GM15510 (cell line): ENCODE measurements at regions not wholly inside any gene's neighbourhood (a gene's known extent, or its start where the extent isn't known, plus 50 kb on each side); places are given as distances from the start of the nearest gene placed in this dataset.

ENCODE experiments used
- POLR2A ChIP-seq: IDR thresholded peaks from 3 replicates; pipeline ENCODE4 v1.6.1; 2011; ENCODE audit warnings: borderline replicate concordance; ENCODE audit not compliant: insufficient read length; ENCODE audit errors: extremely low read depth

DNA sequence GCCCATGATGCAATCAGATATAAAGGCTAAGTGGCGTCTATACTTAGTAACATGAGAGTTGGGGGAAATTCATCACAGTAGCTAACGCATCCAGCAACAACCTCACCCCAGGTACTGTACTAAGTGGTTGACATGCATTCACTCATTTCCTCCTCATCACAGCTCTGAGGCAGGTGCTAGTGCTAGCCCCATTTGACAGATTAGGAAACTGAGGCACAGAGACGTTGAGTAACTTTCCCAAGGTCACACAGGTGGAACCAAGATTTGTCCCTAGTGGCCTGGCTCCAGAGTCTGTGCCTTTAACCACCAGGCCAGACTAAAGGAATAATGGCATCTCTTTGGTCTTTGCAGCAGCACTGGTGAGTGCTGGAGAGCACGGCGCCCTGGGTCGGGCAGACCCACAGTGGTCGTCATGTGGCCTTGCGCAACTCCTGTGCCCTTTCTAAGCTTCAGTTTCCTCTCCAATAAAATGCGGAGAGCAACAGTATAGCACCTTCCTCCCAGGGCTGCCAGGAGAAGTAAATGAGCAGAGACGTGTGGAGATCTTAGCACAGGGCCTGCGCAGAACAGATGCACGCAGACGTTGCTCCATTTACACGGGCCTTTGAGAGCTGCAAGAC lies 186.4 kb downstream of the BCOR start:
- no peak for TF ChIP-seq POLR2A

DNA sequence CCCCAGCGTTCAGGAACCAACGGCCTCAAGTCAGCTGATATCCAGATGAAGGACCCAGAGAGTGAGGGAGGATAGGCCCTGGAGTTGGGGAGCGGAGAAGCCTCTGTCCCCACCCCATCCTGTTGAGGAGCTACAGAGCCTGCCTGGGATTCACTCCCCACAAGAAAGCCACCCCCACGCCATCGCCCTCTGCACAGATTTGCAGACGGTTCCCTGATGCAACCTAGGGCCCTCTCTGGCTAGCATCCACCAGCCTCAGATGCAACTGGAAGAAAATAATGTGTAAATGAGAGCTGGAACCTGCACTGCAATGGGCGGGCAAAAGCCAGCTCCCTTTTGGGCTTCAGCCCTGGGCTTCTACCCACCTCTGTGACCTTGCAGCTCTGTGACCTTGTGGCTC lies 185.6 kb downstream of the BCOR start:
- TF ChIP-seq POLR2A, result no peak

DNA sequence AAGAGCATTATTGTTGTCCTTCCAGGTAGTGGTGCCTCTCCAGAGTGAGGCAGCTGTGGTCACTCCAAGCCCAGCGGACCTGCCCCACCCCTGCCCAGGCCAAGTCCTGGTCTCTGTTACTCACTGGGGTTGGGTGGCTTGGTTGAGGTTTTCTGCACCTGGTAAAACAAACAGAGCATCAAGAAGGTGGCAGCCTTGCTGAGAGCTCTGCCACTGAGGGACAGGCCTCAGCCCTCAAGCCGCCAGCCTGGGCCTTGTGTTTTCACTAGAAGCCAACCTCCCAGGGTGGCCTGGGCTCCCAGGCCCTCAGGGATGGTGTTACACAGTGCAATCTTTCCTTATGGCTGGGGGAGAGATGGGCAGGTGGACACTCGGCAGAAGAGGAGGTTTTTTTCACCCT lies 182.7 kb downstream of the BCOR start:
- TF ChIP-seq POLR2A, result no peak

DNA sequence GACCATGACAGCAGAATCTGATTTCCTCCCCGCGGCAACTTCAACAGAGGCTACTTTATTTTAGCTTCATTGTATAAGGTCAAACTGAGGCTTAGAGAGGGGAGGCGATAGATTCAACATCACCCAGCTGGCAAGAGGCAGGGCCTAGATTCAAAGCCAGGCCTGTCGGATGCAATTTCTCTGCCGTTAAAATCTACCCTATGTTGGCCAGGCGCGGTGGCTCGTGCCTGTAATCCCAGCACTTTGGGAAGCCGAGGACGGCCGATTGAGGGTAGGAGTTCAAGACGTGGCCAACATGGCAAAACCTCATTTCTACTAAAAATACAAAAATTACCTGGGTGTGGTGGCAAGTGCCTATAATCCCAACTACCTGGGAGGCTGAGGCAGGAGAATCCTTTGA lies 182.2 kb downstream of the BCOR start:
- TF ChIP-seq POLR2A, result no peak

DNA sequence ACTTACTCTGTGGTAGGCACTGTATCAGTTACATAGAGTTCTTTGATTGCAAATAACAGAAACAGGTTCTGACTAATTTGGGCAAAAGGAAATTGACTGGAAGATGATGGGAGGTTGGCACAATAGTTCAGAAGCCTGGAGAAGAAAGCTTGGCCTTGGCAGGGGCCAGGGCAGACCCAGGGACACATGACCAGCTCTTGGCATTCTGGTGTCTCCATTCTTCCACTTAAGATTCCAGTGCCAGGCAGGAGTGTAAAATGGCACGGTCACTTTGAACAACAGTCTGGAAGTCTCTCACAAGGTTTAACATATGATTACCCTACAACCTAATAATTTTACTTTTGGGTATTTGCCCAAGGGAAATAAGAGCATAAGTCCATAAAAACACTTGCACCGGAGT lies 175.9 kb downstream of the BCOR start:
- no peak for TF ChIP-seq POLR2A

GRCh38 chrX:39922488-39922887 lies 175.3 kb downstream of the BCOR start:
- no peak for TF ChIP-seq POLR2A

GRCh38 chrX:39922926-39923325 lies 174.8 kb downstream of the BCOR start:
- TF ChIP-seq POLR2A, result no peak

GRCh38 chrX:39927380-39927779 lies 170.4 kb downstream of the BCOR start:
- no peak for TF ChIP-seq POLR2A

- no peak for TF ChIP-seq POLR2A
Observed at GRCh38 chrX:39928704-39929378, 168.9 kb downstream of the BCOR start.

GRCh38 chrX:39929379-39930025 lies 168.3 kb downstream of the BCOR start:
- TF ChIP-seq POLR2A, result no peak

- no peak for TF ChIP-seq POLR2A
Observed at GRCh38 chrX:39930786-39931528, 166.8 kb downstream of the BCOR start.

DNA sequence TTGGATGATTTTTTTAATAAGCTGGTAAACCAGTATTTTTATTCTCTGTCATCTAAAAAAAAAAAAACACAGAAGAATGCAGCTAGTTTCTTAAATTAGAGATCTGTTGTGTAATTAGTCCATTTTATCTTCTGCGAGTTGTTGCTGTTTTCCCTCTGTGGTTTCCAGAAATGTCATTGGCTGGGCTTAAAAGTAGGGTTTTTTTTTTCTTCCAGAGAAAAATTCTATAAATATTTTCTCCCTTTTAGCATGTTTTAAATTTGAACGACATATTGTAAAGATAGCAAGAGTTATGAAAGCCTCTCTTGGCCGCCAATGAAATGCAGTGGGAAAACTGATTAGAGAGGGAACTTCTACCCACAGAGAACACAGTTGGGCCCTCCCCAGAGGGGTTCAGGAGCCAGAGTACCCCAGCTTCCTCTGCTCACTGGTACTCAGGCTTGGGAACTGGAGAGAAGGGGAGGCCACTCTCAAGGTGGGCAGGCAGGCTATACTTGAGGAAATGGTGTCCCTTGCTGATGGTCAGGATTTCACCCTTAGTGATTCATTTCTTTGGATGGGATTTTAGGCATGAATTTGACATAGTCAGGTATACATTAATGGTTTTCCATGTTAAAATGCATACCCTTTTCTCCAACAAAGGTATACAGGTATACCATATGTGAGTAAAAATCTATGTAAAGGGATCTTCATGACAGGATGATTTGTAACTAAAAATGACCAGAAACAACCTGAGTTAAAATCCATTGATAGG lies 166.1 kb downstream of the BCOR start:
- TF ChIP-seq POLR2A, result no peak

- no peak for TF ChIP-seq POLR2A
Observed at GRCh38 chrX:39935411-39936064, 162.2 kb downstream of the BCOR start.
